ENCODE measurements at regions not wholly inside any gene's neighbourhood (a gene's known extent, or its start where the extent isn't known, plus 50 kb on each side); places are given as distances from the start of the nearest gene placed in this dataset.

DNA sequence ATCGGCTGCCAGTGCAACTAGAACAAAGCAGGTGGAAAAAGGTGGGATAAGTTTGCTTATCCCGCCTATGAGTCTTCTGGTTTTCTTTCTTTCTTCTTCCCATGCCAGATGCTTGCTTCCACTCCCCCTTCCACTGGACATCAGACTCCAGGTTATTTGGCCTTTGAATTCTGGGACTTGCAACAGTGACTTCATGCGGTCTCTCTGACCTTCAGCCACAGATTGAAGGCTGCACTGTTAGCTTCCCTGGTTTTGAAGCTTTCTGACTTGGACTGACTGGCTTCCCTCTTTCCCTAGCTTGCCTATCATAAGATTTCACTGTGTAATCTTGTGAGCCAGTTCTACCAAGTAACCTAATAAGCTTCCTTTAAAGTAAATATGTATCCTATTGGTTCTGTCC is 878.4 kb upstream of the GJE1 start:
- peaks cover 0 to 25% (median 8%) of the 10 kb centered on the region in 12 donors for H3K4me1 ChIP-seq
- H3K27me3 ChIP-seq = no peaks in the 10 kb centered on the region
- TF ChIP-seq, protein P1, sequence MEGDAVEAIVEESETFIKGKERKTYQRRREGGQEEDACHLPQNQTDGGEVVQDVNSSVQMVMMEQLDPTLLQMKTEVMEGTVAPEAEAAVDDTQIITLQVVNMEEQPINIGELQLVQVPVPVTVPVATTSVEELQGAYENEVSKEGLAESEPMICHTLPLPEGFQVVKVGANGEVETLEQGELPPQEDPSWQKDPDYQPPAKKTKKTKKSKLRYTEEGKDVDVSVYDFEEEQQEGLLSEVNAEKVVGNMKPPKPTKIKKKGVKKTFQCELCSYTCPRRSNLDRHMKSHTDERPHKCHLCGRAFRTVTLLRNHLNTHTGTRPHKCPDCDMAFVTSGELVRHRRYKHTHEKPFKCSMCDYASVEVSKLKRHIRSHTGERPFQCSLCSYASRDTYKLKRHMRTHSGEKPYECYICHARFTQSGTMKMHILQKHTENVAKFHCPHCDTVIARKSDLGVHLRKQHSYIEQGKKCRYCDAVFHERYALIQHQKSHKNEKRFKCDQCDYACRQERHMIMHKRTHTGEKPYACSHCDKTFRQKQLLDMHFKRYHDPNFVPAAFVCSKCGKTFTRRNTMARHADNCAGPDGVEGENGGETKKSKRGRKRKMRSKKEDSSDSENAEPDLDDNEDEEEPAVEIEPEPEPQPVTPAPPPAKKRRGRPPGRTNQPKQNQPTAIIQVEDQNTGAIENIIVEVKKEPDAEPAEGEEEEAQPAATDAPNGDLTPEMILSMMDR (IDR thresholded peaks at IDR 0.05) = no peak
- no peak for TF ChIP-seq POLR2A (IDR thresholded peaks at IDR 0.05)
- DNase-seq (no peak), ATAC-seq (no peak)
- no peaks in the 10 kb centered on the region for H3K36me3 ChIP-seq
- 92 to 95% (median 93%) methylated on average over 3 of the region's 3 CpGs for WGBS, 4 donors
- intact Hi-C loops (cut with DNase I) = no loop called here
- no peak overlapping the region for H3K4me3 ChIP-seq
- no peak overlapping the region for H3K27ac ChIP-seq
- peaks cover 0 to 25% (median 0%) of the 10 kb centered on the region in 12 donors for H3K9me3 ChIP-seq

DNA sequence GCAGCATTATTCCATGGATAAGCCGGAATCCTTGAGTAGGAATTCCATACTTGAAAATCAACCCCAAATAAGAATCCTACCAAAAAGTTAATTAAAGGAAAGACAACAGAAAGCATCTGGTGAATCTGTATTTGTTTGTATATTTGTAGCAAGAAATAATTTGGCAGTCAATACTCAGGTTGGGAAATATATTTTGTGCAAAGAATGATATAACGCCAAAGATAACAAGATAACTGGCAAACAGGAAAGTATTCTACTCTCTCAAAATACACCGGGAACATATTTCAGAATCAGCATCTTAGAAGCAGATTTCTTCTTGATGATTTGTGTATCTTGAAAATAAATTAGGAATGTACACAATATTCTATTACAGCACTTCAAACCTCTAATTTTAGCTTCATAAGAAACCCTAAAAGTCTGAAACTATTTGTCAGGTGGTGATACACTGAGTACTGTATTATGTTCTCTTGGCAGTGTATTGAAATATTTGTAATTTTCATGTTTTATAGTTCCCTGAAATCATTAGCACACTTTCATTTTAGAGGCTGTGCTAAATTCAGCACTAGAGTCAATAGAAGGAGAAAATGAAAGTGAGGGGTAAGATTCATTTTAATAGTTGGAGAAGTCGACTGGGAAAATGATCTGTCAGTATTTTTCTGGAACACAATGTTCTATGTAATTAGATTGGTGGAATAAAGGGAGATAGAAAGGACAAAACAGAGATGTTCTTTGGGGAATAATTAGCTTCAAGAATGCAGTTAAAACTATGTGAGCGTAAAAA is 879.7 kb upstream of the GJE1 start:
- TF ChIP-seq, protein P1 (IDR thresholded peaks at IDR 0.05) = no peak
- no peak for TF ChIP-seq POLR2A (IDR thresholded peaks at IDR 0.05)

DNA sequence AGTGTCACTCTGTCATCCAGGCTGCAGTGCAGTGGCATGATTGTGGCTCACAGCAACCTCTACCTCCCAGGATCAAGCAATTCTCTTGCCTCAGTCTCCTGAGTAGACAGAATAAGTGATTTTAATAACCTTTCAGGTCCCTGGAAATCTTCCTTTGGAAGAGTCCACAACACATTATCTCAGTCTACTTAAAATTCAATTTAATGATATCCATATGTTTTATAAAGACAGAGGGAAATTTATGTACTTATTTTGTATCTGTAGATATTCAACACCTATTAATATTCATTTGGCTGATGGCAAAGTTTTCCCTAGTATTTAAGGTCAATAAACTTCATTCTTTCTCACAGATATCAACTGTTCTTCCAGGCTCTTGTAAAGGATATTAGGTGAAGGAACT is 881.4 kb upstream of the GJE1 start:
- no peak overlapping the region for H3K4me3 ChIP-seq
- peaks cover 0 to 14% (median 0%) of the 10 kb centered on the region in 12 donors for H3K9me3 ChIP-seq
- no peak overlapping the region for H3K27ac ChIP-seq
- ATAC-seq = no peak
- peaks cover 0 to 21% (median 8%) of the 10 kb centered on the region in 12 donors for H3K4me1 ChIP-seq
- no peak for DNase-seq
- H3K36me3 ChIP-seq = no peaks in the 10 kb centered on the region
- intact Hi-C loops (cut with DNase I) = no loop called here
- TF ChIP-seq, protein P1 (IDR thresholded peaks at IDR 0.05) = no peak
- no peak for TF ChIP-seq POLR2A (IDR thresholded peaks at IDR 0.05)
- no peaks in the 10 kb centered on the region for H3K27me3 ChIP-seq

More for the DNA sequence above, 879.7 kb upstream of the GJE1 start:
- intact Hi-C loops (cut with DNase I) = no loop called here
- DNase-seq = no peak
- ATAC-seq = peak in 2 of 4 donors; percentile 18 to 38
- Histone ChIP-seq H3K27me3 (no peaks in the 10 kb centered on the region), H3K4me3 (peak overlapping the region in 6 of 12 donors; percentile 3 to 39 (median 15)), H3K9me3 (peaks cover 0 to 29% (median 0%) of the 10 kb centered on the region in 12 donors), H3K27ac (peak overlapping the region; percentile 28 to 73 (median 52)), H3K4me1 (peaks cover 0 to 21% (median 8%) of the 10 kb centered on the region in 12 donors), H3K36me3 (no peaks in the 10 kb centered on the region)
- WGBS, 4 donors = 39 to 53% (median 45%) methylated on average over 5 of the region's 5 CpGs

DNA sequence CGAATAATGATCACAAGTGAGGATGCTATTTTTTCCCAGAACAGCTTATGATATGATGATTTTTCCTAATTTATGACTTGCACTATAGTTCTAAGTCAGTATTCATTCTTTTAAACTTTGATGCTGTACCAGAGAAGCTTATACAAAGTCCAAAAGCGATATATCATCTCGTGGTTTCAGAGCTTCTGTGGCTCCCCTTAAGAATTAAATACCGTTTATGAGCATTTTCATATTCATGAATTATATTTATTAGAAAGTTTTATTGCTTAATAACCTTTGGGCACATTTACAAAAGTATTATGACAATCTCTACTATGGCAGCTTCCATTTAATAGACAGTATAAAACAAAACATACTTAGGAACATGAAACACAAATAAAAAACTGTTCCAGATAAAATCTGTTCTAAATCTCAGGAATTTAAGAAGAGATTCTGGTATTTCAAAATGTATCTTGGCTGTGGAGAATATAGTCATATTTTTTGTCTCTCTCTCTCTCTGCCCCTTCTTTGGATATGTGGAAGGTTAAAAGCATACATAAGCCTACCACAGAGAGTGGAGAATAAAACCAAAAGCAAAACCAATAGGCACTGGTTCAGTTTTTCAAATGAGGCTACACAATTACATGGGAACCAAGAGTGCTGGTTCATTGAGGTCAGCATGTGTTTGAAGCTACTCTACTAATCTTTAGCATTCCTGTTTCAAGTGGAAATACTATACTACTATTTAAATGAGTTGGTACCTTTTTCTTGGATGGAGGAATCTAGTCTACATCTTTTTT is 884.5 kb upstream of the GJE1 start:
- Histone ChIP-seq H3K36me3 (no peaks in the 10 kb centered on the region), H3K9me3 (peaks cover 0 to 6% (median 0%) of the 10 kb centered on the region in 12 donors), H3K27me3 (no peaks in the 10 kb centered on the region), H3K4me3 (no peak overlapping the region), H3K4me1 (peaks cover 0 to 10% (median 5%) of the 10 kb centered on the region in 12 donors), H3K27ac (no peak overlapping the region)
- 94 to 99% (median 96%) methylated on average over 4 of the region's 4 CpGs for WGBS, 4 donors
- DNase-seq (no peak), ATAC-seq (no peak)
- intact Hi-C loops (cut with DNase I) = no loop called here
- TF ChIP-seq, protein P1 (IDR thresholded peaks at IDR 0.05) = no peak
- TF ChIP-seq POLR2A (IDR thresholded peaks at IDR 0.05) = no peak

All from heart left ventricle (tissue), 16 donors.